HG03175 (cell line): ENCODE measurements at regions not wholly inside any gene's neighbourhood (a gene's known extent, or its start where the extent isn't known, plus 50 kb on each side); places are given as distances from the start of the nearest gene placed in this dataset.
"Not testable (repeated sequence)": the region's sequence is repeated elsewhere in the genome, so short reads cannot be mapped to it uniquely, and the experiment has no call there.

Source experiments
- ATAC-seq: cut with Tn5 transposase; IDR thresholded peaks from one replicate; pipeline ENCODE4 v1.9.1; 2021; ENCODE audit warnings: mild to moderate bottlenecking, moderate library complexity; ENCODE audit not compliant: unreplicated experiment

GRCh38 chr16:29222008-29222407 is 184.5 kb downstream of the NPIPB11 start:
- not testable (repeated sequence) for ATAC-seq

- not testable (repeated sequence) for ATAC-seq
Measured at GRCh38 chr16:29221281-29221955, 185.1 kb downstream of the NPIPB11 start.

- not testable (repeated sequence) for ATAC-seq
Measured at GRCh38 chr16:29220647-29221191, 185.8 kb downstream of the NPIPB11 start.

- not testable (repeated sequence) for ATAC-seq
Measured at GRCh38 chr16:29219966-29220646, 186.4 kb downstream of the NPIPB11 start.

- not testable (repeated sequence) for ATAC-seq
Measured at GRCh38 chr16:29219562-29219961, 186.9 kb downstream of the NPIPB11 start.

- ATAC-seq = not testable (repeated sequence)
Measured at GRCh38 chr16:29218649-29219048, 187.9 kb downstream of the NPIPB11 start.

- ATAC-seq = not testable (repeated sequence)
Measured at GRCh38 chr16:29218171-29218570, 188.3 kb downstream of the NPIPB11 start.

GRCh38 chr16:29217752-29218126 is 188.8 kb downstream of the NPIPB11 start:
- not testable (repeated sequence) for ATAC-seq

- not testable (repeated sequence) for ATAC-seq
Measured at GRCh38 chr16:29217104-29217751, 189.3 kb downstream of the NPIPB11 start.

GRCh38 chr16:29213770-29214169 is 192.7 kb downstream of the NPIPB11 start:
- not testable (repeated sequence) for ATAC-seq

- ATAC-seq = not testable (repeated sequence)
Measured at GRCh38 chr16:29213251-29213650, 193.3 kb downstream of the NPIPB11 start.

GRCh38 chr16:29212084-29213027 is 194.2 kb downstream of the NPIPB11 start:
- not testable (repeated sequence) for ATAC-seq

- ATAC-seq = not testable (repeated sequence)
Measured at GRCh38 chr16:29211456-29211855, 195.1 kb downstream of the NPIPB11 start.

- not testable (repeated sequence) for ATAC-seq
Measured at GRCh38 chr16:29210299-29211150, 196.0 kb downstream of the NPIPB11 start.

- ATAC-seq = not testable (repeated sequence)
Measured at GRCh38 chr16:29206120-29206519, 200.4 kb downstream of the NPIPB11 start.

- not testable (repeated sequence) for ATAC-seq
Measured at GRCh38 chr16:29205151-29205550, 201.4 kb downstream of the NPIPB11 start.

- no peak for ATAC-seq
Measured at GRCh38 chr16:29204806-29205135, 201.7 kb downstream of the NPIPB11 start.

- not testable (repeated sequence) for ATAC-seq
Measured at GRCh38 chr16:29203933-29204805, 202.3 kb downstream of the NPIPB11 start.
